ENCODE measurements at regions not wholly inside any gene's neighbourhood (a gene's known extent, or its start where the extent isn't known, plus 50 kb on each side); places are given as distances from the start of the nearest gene placed in this dataset.

GRCh38 chr6:105786890-105787655 is 299.1 kb upstream of the PRDM1 start:
- ATAC-seq (no peak), DNase-seq (no peak)
- intact Hi-C loops (cut with DNase I): no loop called here
- no peaks in the 10 kb centered on the region for H3K4me1 ChIP-seq (ENCODE audit: control insufficient read depth, insufficient read depth, low read length)
- H3K9me3 ChIP-seq (ENCODE audit: control insufficient read depth, low read length): no peaks in the 10 kb centered on the region
- H3K4me3 ChIP-seq (ENCODE audit: low read length): no peak overlapping the region
- 91% methylated on average over 10 of the region's 10 CpGs for WGBS
- H3K27ac ChIP-seq (ENCODE audit: low read length): no peak overlapping the region
- H3K27me3 ChIP-seq (ENCODE audit: control insufficient read depth, insufficient read depth): no peaks in the 10 kb centered on the region

GRCh38 chr6:105786449-105786848 is 299.7 kb upstream of the PRDM1 start:
- Histone ChIP-seq H3K4me3 (ENCODE audit: low read length) (no peak overlapping the region), H3K27me3 (ENCODE audit: control insufficient read depth, insufficient read depth) (no peaks in the 10 kb centered on the region), H3K4me1 (ENCODE audit: control insufficient read depth, insufficient read depth, low read length) (no peaks in the 10 kb centered on the region), H3K9me3 (ENCODE audit: control insufficient read depth, low read length) (no peaks in the 10 kb centered on the region), H3K27ac (ENCODE audit: low read length) (no peak overlapping the region)
- 57% methylated on average over 1 of the region's 1 CpG for WGBS
- intact Hi-C loops (cut with DNase I): no loop called here
- DNase-seq (no peak), ATAC-seq (no peak)

- intact Hi-C loops (cut with DNase I): no loop called here
- ATAC-seq: peak; percentile 38 to 46
- WGBS: 70% methylated on average over 6 of the region's 6 CpGs
These were observed 300.9 kb upstream of the PRDM1 start for GRCh38 chr6:105785066-105785811.

GRCh38 chr6:105784179-105784578 is 302.0 kb upstream of the PRDM1 start:
- no peak overlapping the region for H3K4me3 ChIP-seq (ENCODE audit: low read length)
- intact Hi-C loops (cut with DNase I): no loop called here
- H3K4me1 ChIP-seq (ENCODE audit: control insufficient read depth, insufficient read depth, low read length): no peaks in the 10 kb centered on the region
- 88% methylated on average over 2 of the region's 2 CpGs for WGBS
- ATAC-seq: no peak
- H3K27ac ChIP-seq (ENCODE audit: low read length): no peak overlapping the region
- no peak for DNase-seq
- no peaks in the 10 kb centered on the region for H3K9me3 ChIP-seq (ENCODE audit: control insufficient read depth, low read length)
- H3K27me3 ChIP-seq (ENCODE audit: control insufficient read depth, insufficient read depth): no peaks in the 10 kb centered on the region

More at GRCh38 chr6:105785066-105785811, 300.9 kb upstream of the PRDM1 start:
- H3K27ac ChIP-seq (ENCODE audit: low read length): no peak overlapping the region
- no peaks in the 10 kb centered on the region for H3K4me1 ChIP-seq (ENCODE audit: control insufficient read depth, insufficient read depth, low read length)
- H3K4me3 ChIP-seq (ENCODE audit: low read length): no peak overlapping the region
- no peaks in the 10 kb centered on the region for H3K9me3 ChIP-seq (ENCODE audit: control insufficient read depth, low read length)
- DNase-seq: peak in 1 of 3 donors; percentile 41
- no peaks in the 10 kb centered on the region for H3K27me3 ChIP-seq (ENCODE audit: control insufficient read depth, insufficient read depth)

GRCh38 chr6:105783333-105783935 is 302.7 kb upstream of the PRDM1 start:
- Histone ChIP-seq H3K4me1 (ENCODE audit: control insufficient read depth, insufficient read depth, low read length) (no peaks in the 10 kb centered on the region), H3K9me3 (ENCODE audit: control insufficient read depth, low read length) (no peaks in the 10 kb centered on the region), H3K4me3 (ENCODE audit: low read length) (no peak overlapping the region), H3K27ac (ENCODE audit: low read length) (no peak overlapping the region), H3K27me3 (ENCODE audit: control insufficient read depth, insufficient read depth) (no peaks in the 10 kb centered on the region)
- ATAC-seq (peak in 1 of 2 donors; percentile 29), DNase-seq (no peak)
- intact Hi-C loops (cut with DNase I): no loop called here
- WGBS: 58% methylated on average over 8 of the region's 8 CpGs

GRCh38 chr6:105781915-105782314 is 304.2 kb upstream of the PRDM1 start:
- no peaks in the 10 kb centered on the region for H3K9me3 ChIP-seq (ENCODE audit: control insufficient read depth, low read length)
- no peaks in the 10 kb centered on the region for H3K4me1 ChIP-seq (ENCODE audit: control insufficient read depth, insufficient read depth, low read length)
- H3K4me3 ChIP-seq (ENCODE audit: low read length): no peak overlapping the region
- 78% methylated on average over 3 of the region's 3 CpGs for WGBS
- H3K27ac ChIP-seq (ENCODE audit: low read length): no peak overlapping the region
- DNase-seq (no peak), ATAC-seq (no peak)
- intact Hi-C loops (cut with DNase I): no loop called here
- H3K27me3 ChIP-seq (ENCODE audit: control insufficient read depth, insufficient read depth): no peaks in the 10 kb centered on the region

GRCh38 chr6:105781248-105781647 is 304.9 kb upstream of the PRDM1 start:
- Histone ChIP-seq H3K4me3 (ENCODE audit: low read length) (no peak overlapping the region), H3K4me1 (ENCODE audit: control insufficient read depth, insufficient read depth, low read length) (no peaks in the 10 kb centered on the region), H3K27ac (ENCODE audit: low read length) (no peak overlapping the region), H3K27me3 (ENCODE audit: control insufficient read depth, insufficient read depth) (no peaks in the 10 kb centered on the region), H3K9me3 (ENCODE audit: control insufficient read depth, low read length) (no peaks in the 10 kb centered on the region)
- intact Hi-C loops (cut with DNase I): no loop called here
- 84% methylated on average over 7 of the region's 7 CpGs for WGBS
- ATAC-seq (no peak), DNase-seq (no peak)

- Histone ChIP-seq H3K4me3 (ENCODE audit: low read length) (no peak overlapping the region), H3K9me3 (ENCODE audit: control insufficient read depth, low read length) (no peaks in the 10 kb centered on the region), H3K27me3 (ENCODE audit: control insufficient read depth, insufficient read depth) (no peaks in the 10 kb centered on the region), H3K4me1 (ENCODE audit: control insufficient read depth, insufficient read depth, low read length) (no peaks in the 10 kb centered on the region), H3K27ac (ENCODE audit: low read length) (no peak overlapping the region)
- ATAC-seq (no peak), DNase-seq (no peak)
- intact Hi-C loops (cut with DNase I): no loop called here
- 89% methylated on average over 12 of the region's 12 CpGs for WGBS
These were observed 305.8 kb upstream of the PRDM1 start for GRCh38 chr6:105780146-105780860.

- Histone ChIP-seq H3K4me3 (ENCODE audit: low read length) (no peak overlapping the region), H3K4me1 (ENCODE audit: control insufficient read depth, insufficient read depth, low read length) (no peaks in the 10 kb centered on the region), H3K27ac (ENCODE audit: low read length) (no peak overlapping the region), H3K27me3 (ENCODE audit: control insufficient read depth, insufficient read depth) (no peaks in the 10 kb centered on the region), H3K9me3 (ENCODE audit: control insufficient read depth, low read length) (no peaks in the 10 kb centered on the region)
- intact Hi-C loops (cut with DNase I): no loop called here
- ATAC-seq: no peak
- 55% methylated on average over 5 of the region's 5 CpGs for WGBS
- DNase-seq: no peak
These were observed 307.0 kb upstream of the PRDM1 start for GRCh38 chr6:105779110-105779509.

- intact Hi-C loops (cut with DNase I): no loop called here
- DNase-seq: no peak
- no peaks in the 10 kb centered on the region for H3K9me3 ChIP-seq (ENCODE audit: control insufficient read depth, low read length)
- H3K4me1 ChIP-seq (ENCODE audit: control insufficient read depth, insufficient read depth, low read length): no peaks in the 10 kb centered on the region
- no peaks in the 10 kb centered on the region for H3K27me3 ChIP-seq (ENCODE audit: control insufficient read depth, insufficient read depth)
- ATAC-seq: no peak
- H3K27ac ChIP-seq (ENCODE audit: low read length): no peak overlapping the region
- 88% methylated on average over 1 of the region's 1 CpG for WGBS
- no peak overlapping the region for H3K4me3 ChIP-seq (ENCODE audit: low read length)
These were observed 311.0 kb upstream of the PRDM1 start for GRCh38 chr6:105775095-105775494.

- Histone ChIP-seq H3K4me1 (ENCODE audit: control insufficient read depth, insufficient read depth, low read length) (no peaks in the 10 kb centered on the region), H3K4me3 (ENCODE audit: low read length) (no peak overlapping the region), H3K27ac (ENCODE audit: low read length) (no peak overlapping the region), H3K27me3 (ENCODE audit: control insufficient read depth, insufficient read depth) (no peaks in the 10 kb centered on the region), H3K9me3 (ENCODE audit: control insufficient read depth, low read length) (no peaks in the 10 kb centered on the region)
- no peak for ATAC-seq
- WGBS: 91% methylated on average over 1 of the region's 1 CpG
- DNase-seq: no peak
- intact Hi-C loops (cut with DNase I): no loop called here
These were observed 311.9 kb upstream of the PRDM1 start for GRCh38 chr6:105774247-105774646.

Data from right cardiac atrium (tissue), 5 donors.